ENCODE measurements at regions not wholly inside any gene's neighbourhood (a gene's known extent, or its start where the extent isn't known, plus 50 kb on each side); places are given as distances from the start of the nearest gene placed in this dataset.

DNA sequence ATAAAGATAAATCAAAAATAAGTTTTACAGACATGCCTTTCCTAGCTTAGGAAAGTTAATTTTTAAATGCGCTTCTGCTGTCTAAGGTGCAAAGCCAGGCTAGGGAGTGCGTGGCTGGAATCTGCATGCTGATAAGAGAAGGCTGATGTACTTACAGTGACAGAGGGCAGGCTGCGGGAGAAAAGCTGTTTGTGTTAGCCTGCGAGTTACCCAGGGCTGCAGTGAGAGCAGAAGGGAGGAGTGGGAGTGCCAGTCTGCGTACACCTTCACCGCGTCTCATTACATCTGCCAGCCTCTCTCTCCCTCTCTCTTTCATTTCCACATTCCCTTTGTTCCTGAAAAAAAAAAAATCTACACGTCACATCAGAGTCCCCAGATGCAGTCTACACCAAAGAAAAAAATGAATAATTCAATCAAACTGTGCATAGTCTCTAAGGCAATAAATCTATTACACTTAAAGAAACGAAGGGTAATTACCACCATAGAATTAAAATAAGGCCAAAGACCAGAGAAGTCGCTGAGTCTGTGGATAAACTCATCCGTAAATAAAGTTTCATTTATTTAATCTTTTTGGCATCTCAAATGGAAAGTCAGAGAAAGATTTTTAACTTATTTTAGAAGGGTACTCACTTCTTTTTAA is 126.4 kb upstream of the C11orf58 start:
- peak; percentile 17 for DNase-seq (ENCODE audit: extremely low spot score)
- ChIA-PET POLR2A (no interaction called here), CTCF (no interaction called here)
- no peak for TF ChIP-seq ZNF384 (IDR thresholded peaks at IDR 0.05)
- TF ChIP-seq SUZ12 (IDR thresholded peaks at IDR 0.05): no peak
- no peak for TF ChIP-seq BHLHE40 (IDR thresholded peaks at IDR 0.05; ENCODE audit: borderline replicate concordance)
- TF ChIP-seq CTBP1 (IDR thresholded peaks at IDR 0.05; ENCODE audit: borderline replicate concordance): no peak
- TF ChIP-seq FOXM1 (IDR thresholded peaks at IDR 0.05; ENCODE audit: borderline replicate concordance): no peak
- no peak for TF ChIP-seq LEF1 (IDR thresholded peaks at IDR 0.05; ENCODE audit: borderline replicate concordance)
- no peak for TF ChIP-seq HDGF (IDR thresholded peaks at IDR 0.05; ENCODE audit: borderline replicate concordance)
- TF ChIP-seq ARNT (IDR thresholded peaks at IDR 0.05): no peak
- TF ChIP-seq FOXA1 (IDR thresholded peaks at IDR 0.05): no peak
- TF ChIP-seq NFRKB (IDR thresholded peaks at IDR 0.05): no peak
- TF ChIP-seq L3MBTL2 (conservative IDR thresholded peaks at IDR 0.05): no peak
- TF ChIP-seq TARDBP (IDR thresholded peaks at IDR 0.05): no peak
- no peak for TF ChIP-seq FOXK2 (IDR thresholded peaks at IDR 0.05)
- TF ChIP-seq, protein P1, sequence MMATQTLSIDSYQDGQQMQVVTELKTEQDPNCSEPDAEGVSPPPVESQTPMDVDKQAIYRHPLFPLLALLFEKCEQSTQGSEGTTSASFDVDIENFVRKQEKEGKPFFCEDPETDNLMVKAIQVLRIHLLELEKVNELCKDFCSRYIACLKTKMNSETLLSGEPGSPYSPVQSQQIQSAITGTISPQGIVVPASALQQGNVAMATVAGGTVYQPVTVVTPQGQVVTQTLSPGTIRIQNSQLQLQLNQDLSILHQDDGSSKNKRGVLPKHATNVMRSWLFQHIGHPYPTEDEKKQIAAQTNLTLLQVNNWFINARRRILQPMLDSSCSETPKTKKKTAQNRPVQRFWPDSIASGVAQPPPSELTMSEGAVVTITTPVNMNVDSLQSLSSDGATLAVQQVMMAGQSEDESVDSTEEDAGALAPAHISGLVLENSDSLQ (IDR thresholded peaks at IDR 0.05): no peak

DNA sequence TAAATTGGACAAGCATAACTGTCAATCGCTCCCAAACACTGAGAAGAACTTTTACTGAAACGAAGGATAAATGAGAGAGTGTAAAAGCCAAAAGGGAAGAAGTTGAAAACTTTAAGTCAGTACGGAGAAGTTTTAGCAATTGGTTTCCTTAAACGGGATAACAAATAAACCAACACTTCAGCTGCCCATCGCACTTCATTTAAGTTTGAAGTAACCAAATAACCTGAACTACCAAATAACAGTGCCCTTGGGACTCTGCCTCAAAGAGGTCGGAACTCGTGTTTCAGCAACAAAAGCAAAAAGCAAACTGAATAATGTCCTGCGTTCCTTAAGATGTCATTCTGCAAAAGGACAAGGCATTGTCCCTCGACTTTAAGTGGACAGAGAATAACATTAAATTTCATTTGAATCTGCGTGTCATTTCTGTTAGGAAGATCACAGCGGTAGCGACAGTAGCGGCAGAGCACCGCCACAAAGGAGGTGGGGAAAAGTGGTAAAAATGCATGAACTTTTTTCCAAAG is 127.0 kb upstream of the C11orf58 start:
- ChIA-PET CTCF (no interaction called here), POLR2A (no interaction called here)
- no peak for DNase-seq (ENCODE audit: extremely low spot score)
- TF ChIP-seq FOXK2 (IDR thresholded peaks at IDR 0.05) (no peak), LEF1 (IDR thresholded peaks at IDR 0.05; ENCODE audit: borderline replicate concordance) (no peak), TARDBP (IDR thresholded peaks at IDR 0.05) (no peak), ZNF384 (IDR thresholded peaks at IDR 0.05) (no peak), BHLHE40 (IDR thresholded peaks at IDR 0.05; ENCODE audit: borderline replicate concordance) (no peak), FOXM1 (IDR thresholded peaks at IDR 0.05; ENCODE audit: borderline replicate concordance) (no peak)

DNA sequence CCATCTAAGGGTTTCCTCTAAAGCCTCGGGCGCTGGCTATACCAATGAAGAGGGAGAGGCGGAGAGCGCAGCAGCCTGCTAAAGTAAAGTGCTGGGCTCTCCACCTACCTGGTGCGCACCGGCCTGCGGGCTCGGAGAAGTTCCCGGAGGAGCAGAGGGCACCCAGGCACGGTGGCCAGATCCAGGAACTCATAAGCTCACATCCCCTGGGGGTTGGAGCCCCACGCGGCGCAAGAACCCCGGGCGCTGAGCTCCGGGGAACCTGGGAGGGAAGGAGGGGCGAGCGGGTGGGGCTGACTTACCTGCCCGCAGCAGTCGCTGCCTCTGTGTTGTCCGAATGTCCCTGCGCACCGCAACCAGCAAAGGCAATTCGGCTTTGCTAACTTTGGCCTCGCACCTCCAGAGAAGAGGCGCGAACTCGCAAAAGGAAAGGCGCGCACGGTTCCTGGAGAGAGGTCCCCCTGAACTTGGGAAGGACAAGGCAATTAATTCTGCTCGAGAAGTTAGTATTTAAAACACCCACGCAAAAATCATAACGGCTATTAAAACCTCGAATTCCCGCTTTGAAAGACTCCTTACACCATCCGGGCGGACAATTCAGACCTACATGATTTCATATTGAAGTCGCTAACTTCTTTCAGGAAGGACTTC is 127.6 kb upstream of the C11orf58 start:
- POLR2A ChIA-PET: no interaction called here
- no peak for DNase-seq (ENCODE audit: extremely low spot score)
- TF ChIP-seq BHLHE40 (IDR thresholded peaks at IDR 0.05; ENCODE audit: borderline replicate concordance) (no peak), ZNF384 (IDR thresholded peaks at IDR 0.05) (no peak), SUZ12 (IDR thresholded peaks at IDR 0.05) (no peak), LEF1 (IDR thresholded peaks at IDR 0.05; ENCODE audit: borderline replicate concordance) (no peak), FOXA1 (IDR thresholded peaks at IDR 0.05) (no peak), SP1 (IDR thresholded peaks at IDR 0.05) (no peak), ARNT (IDR thresholded peaks at IDR 0.05) (no peak), CTBP1 (IDR thresholded peaks at IDR 0.05; ENCODE audit: borderline replicate concordance) (no peak), FOXM1 (IDR thresholded peaks at IDR 0.05; ENCODE audit: borderline replicate concordance) (no peak), HDGF (IDR thresholded peaks at IDR 0.05; ENCODE audit: borderline replicate concordance) (no peak)
- CTCF ChIA-PET: no interaction called here

DNA sequence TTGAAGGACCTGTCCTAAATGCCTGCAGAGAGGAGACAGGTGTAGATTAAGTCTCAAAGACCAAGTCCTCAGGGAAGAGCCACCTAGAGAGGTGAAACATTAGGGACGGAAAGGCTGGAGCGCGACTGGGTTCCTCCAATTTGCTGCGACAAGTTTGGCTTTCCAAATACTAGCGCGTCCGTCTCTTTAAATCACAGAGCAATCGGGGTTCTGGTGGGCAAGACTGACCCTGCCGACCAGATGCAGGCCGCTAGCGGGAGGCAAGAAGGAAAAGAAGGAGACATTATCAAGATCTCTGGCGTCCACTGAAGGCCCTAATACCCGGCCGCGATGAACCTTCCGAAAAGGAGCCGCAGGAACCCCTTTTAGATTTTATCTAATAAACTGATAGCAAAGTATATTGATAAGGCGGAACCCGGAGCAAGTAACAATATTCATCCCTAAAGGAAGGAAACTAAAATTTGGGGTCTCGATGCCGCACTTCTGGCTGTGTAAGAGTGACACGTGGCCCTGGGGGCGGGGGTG is 128.2 kb upstream of the C11orf58 start:
- no peak for DNase-seq (ENCODE audit: extremely low spot score)
- ChIA-PET CTCF (no interaction called here), POLR2A (no interaction called here)
- TF ChIP-seq BHLHE40 (IDR thresholded peaks at IDR 0.05; ENCODE audit: borderline replicate concordance): no peak
- TF ChIP-seq LEF1 (IDR thresholded peaks at IDR 0.05; ENCODE audit: borderline replicate concordance): no peak
- no peak for TF ChIP-seq SP1 (IDR thresholded peaks at IDR 0.05)
- TF ChIP-seq FOXA1 (IDR thresholded peaks at IDR 0.05): no peak
- no peak for TF ChIP-seq CTBP1 (IDR thresholded peaks at IDR 0.05; ENCODE audit: borderline replicate concordance)
- no peak for TF ChIP-seq FOXK2 (IDR thresholded peaks at IDR 0.05)
- TF ChIP-seq TARDBP (IDR thresholded peaks at IDR 0.05): no peak
- no peak for TF ChIP-seq NFRKB (IDR thresholded peaks at IDR 0.05)
- no peak for TF ChIP-seq ARNT (IDR thresholded peaks at IDR 0.05)
- no peak for TF ChIP-seq ZNF384 (IDR thresholded peaks at IDR 0.05)
- TF ChIP-seq HDGF (IDR thresholded peaks at IDR 0.05; ENCODE audit: borderline replicate concordance): no peak
- TF ChIP-seq, protein P1 (IDR thresholded peaks at IDR 0.05): no peak
- no peak for TF ChIP-seq SUZ12 (IDR thresholded peaks at IDR 0.05)

DNA sequence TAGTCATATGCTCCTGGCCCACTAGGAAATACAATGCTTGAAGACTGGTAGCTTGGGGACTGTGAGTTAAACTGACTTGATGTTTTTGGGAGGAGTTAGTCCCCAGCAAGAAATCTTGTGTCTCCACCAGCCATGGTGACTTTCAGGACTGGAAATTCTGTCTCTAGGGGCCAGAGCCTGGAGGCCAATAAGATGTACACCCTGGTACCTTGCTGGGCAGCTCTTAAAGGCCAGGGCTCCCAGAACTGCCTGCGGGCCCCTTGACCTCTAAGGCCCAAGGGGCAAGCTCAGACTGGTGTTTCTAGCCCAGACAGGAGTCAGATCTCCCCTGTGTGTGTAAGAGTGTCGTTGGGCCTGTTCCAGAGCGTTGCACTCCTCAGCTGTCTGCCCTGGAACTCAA is 128.7 kb upstream of the C11orf58 start:
- CTCF ChIA-PET: no interaction called here
- DNase-seq (ENCODE audit: extremely low spot score): no peak
- POLR2A ChIA-PET: no interaction called here
- TF ChIP-seq HDGF (IDR thresholded peaks at IDR 0.05; ENCODE audit: borderline replicate concordance): no peak
- no peak for TF ChIP-seq TARDBP (IDR thresholded peaks at IDR 0.05)
- TF ChIP-seq ARNT (IDR thresholded peaks at IDR 0.05): no peak
- no peak for TF ChIP-seq LEF1 (IDR thresholded peaks at IDR 0.05; ENCODE audit: borderline replicate concordance)
- TF ChIP-seq NFRKB (IDR thresholded peaks at IDR 0.05): no peak
- TF ChIP-seq ELF4 (IDR thresholded peaks at IDR 0.05): no peak
- TF ChIP-seq SP1 (IDR thresholded peaks at IDR 0.05): no peak
- no peak for TF ChIP-seq FOXK2 (IDR thresholded peaks at IDR 0.05)
